Endothelial cell of umbilical vein (primary cell): ENCODE measurements at regions not wholly inside any gene's neighbourhood (a gene's known extent, or its start where the extent isn't known, plus 50 kb on each side); places are given as distances from the start of the nearest gene placed in this dataset.

Experiments
- CTCF ChIP-seq, 2 donors: IDR thresholded peaks; 1 replicate in 1 of 2; 2 replicates in 1 of 2; pipeline ENCODE4 v1.5.1; 2011; ENCODE audit warnings: low read length in 2 of 2, mild to moderate bottlenecking in 2 of 2, moderate library complexity in 2 of 2, control low read depth in 1 of 2, inconsistent platforms in 1 of 2, low read depth in 1 of 2; ENCODE audit not compliant: insufficient read depth in 1 of 2; ENCODE audit errors: extremely low read depth in 1 of 2
- EZH2 ChIP-seq: IDR thresholded peaks from 2 replicates; pipeline ENCODE4 v1.6.1; 2012; ENCODE audit warnings: borderline replicate concordance, low read depth, mild to moderate bottlenecking, moderate library complexity, low read length, inconsistent platforms; ENCODE audit not compliant: severe bottlenecking
- FOS ChIP-seq: IDR thresholded peaks from 2 replicates; pipeline ENCODE4 v1.6.1; 2011; ENCODE audit warnings: mild to moderate bottlenecking, low read length, moderate library complexity, borderline replicate concordance; ENCODE audit not compliant: insufficient read depth
- JUN ChIP-seq: IDR thresholded peaks from 2 replicates; pipeline ENCODE4 v1.6.1; 2011; ENCODE audit warnings: borderline replicate concordance, low read depth; ENCODE audit not compliant: insufficient read length, insufficient read depth
- MAX ChIP-seq: IDR thresholded peaks from 2 replicates; pipeline ENCODE4 v1.6.1; 2011; ENCODE audit not compliant: insufficient read depth, insufficient read length
- POLR2A ChIP-seq: IDR thresholded peaks from 2 replicates; pipeline ENCODE4 v1.6.1; 2012; ENCODE audit warnings: low read depth, mild to moderate bottlenecking, control low read depth, low read length
- POLR2AphosphoS5 ChIP-seq: IDR thresholded peaks from 2 replicates; pipeline ENCODE4 v1.6.1; 2012; ENCODE audit warnings: low read depth, mild to moderate bottlenecking, control low read depth, low read length, moderate library complexity; ENCODE audit not compliant: insufficient read depth

- no peak for TF ChIP-seq CTCF (IDR thresholded peaks at IDR 0.05; ENCODE audit: extremely low read depth in 1 of 2, insufficient read depth in 1 of 2, low read depth in 1 of 2, low read length in 2 of 2)
- no peak for TF ChIP-seq EZH2
- TF ChIP-seq POLR2A: no peak
- no peak for TF ChIP-seq MAX
- TF ChIP-seq POLR2AphosphoS5: no peak
- no peak for TF ChIP-seq JUN
- TF ChIP-seq FOS: no peak
These were observed 239.3 kb downstream of the GRIA2 start for GRCh38 chr4:157459785-157460184.
